ENCODE measurements at regions not wholly inside any gene's neighbourhood (a gene's known extent, or its start where the extent isn't known, plus 50 kb on each side); places are given as distances from the start of the nearest gene placed in this dataset.

DNA sequence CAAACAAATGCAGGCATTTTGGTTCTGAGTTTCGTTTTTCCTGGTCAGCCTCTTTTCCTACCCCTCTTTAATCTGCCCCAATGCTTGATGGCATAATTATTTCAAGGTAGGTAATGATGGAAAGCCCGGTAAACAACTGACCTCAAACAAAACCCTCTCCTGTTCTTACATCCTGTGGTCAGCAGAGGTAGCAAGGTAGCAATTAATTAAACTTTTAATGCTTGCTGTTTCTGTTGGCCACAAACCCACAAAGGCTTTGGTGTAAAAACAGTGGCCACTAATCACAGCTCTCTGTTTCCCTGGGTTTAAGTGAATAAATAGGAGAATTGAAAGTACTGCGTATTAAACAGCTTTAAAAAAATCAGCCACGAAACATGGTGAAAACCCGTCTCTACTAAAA, 261.5 kb upstream of the SOX4 start:
- no peak for TF ChIP-seq POLR2A (IDR thresholded peaks at IDR 0.05)
- TF ChIP-seq, protein P1, sequence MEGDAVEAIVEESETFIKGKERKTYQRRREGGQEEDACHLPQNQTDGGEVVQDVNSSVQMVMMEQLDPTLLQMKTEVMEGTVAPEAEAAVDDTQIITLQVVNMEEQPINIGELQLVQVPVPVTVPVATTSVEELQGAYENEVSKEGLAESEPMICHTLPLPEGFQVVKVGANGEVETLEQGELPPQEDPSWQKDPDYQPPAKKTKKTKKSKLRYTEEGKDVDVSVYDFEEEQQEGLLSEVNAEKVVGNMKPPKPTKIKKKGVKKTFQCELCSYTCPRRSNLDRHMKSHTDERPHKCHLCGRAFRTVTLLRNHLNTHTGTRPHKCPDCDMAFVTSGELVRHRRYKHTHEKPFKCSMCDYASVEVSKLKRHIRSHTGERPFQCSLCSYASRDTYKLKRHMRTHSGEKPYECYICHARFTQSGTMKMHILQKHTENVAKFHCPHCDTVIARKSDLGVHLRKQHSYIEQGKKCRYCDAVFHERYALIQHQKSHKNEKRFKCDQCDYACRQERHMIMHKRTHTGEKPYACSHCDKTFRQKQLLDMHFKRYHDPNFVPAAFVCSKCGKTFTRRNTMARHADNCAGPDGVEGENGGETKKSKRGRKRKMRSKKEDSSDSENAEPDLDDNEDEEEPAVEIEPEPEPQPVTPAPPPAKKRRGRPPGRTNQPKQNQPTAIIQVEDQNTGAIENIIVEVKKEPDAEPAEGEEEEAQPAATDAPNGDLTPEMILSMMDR (IDR thresholded peaks at IDR 0.05) = peak in 1 of 7 experiments; percentile 22

All from body of pancreas (tissue), 4 donors.